Activated CD4-positive, alpha-beta memory T cell treated with anti-CD3 and anti-CD28 coated beads for 36 hours (primary cell): ENCODE measurements at regions not wholly inside any gene's neighbourhood (a gene's known extent, or its start where the extent isn't known, plus 50 kb on each side); places are given as distances from the start of the nearest gene placed in this dataset.

ENCODE experiments used
- CTCF ChIA-PET: fragments of 350-600 bp; sonication (Branson Sonifier 250); formaldehyde crosslinking; loops from one replicate; lab custom pipeline; 2021; ENCODE audit warnings: antibody characterized with exemption, inconsistent platforms; lab: Charles Lee
- POLR2A ChIA-PET: fragments of 350-600 bp; sonication (Branson Sonifier 250); formaldehyde crosslinking; loops from one replicate; lab custom pipeline; 2021; ENCODE audit warnings: antibody characterized with exemption; lab: Charles Lee
- DNase-seq: peaks from one replicate; pipeline ENCODE4 v3.0.0-alpha.2; 2020
- H3K27ac Mint-ChIP-seq: one replicate; pipeline ENCODE4 v1.8.0; 2021; ENCODE audit warnings: mixed read lengths
- H3K27me3 Mint-ChIP-seq: one replicate; pipeline ENCODE4 v1.8.0; 2021; ENCODE audit warnings: mixed read lengths
- H3K36me3 Mint-ChIP-seq: one replicate; pipeline ENCODE4 v1.8.0; 2021; ENCODE audit warnings: mixed read lengths
- H3K4me1 Mint-ChIP-seq: one replicate; pipeline ENCODE4 v1.8.0; 2021; ENCODE audit warnings: low read depth, mixed read lengths
- H3K4me3 Mint-ChIP-seq: one replicate; pipeline ENCODE4 v1.8.0; 2021; ENCODE audit warnings: mild to moderate bottlenecking, mixed read lengths
- H3K9me3 Mint-ChIP-seq: one replicate; pipeline ENCODE4 v1.8.0; 2021; ENCODE audit warnings: mixed read lengths
- intact Hi-C: fragments of 100-400 bp; cut with micrococcal nuclease; formaldehyde crosslinking; loops from one replicate; pipeline ENCODE4 v1.15.1; 2023

- intact Hi-C loops, result no loop called here
- no peak overlapping the region for H3K4me3 Mint-ChIP-seq
- no peak for DNase-seq
- CTCF ChIA-PET, result interaction anchor here (1.2 kb wide), 1 partner anchor 467 kb away, joined by 3 read pairs; no protein-coding TSS in a partner anchor
- H3K4me1 Mint-ChIP-seq, result no peaks in the 10 kb centered on the region
- peaks cover 1% of the 10 kb centered on the region for H3K27me3 Mint-ChIP-seq
- POLR2A ChIA-PET, result no interaction called here
- no peaks in the 10 kb centered on the region for H3K9me3 Mint-ChIP-seq
- H3K27ac Mint-ChIP-seq, result no peak overlapping the region
- H3K36me3 Mint-ChIP-seq, result no peaks in the 10 kb centered on the region
Measured at GRCh38 chr5:160905285-160905684, 53.3 kb upstream of the ATP10B start.

- ChIA-PET CTCF (interaction anchor here (1.2 kb wide), 1 partner anchor 466 kb away, joined by 3 read pairs; no protein-coding TSS in a partner anchor), POLR2A (no interaction called here)
- H3K4me3 Mint-ChIP-seq, result no peak overlapping the region
- intact Hi-C loops, result no loop called here
- H3K27ac Mint-ChIP-seq, result no peak overlapping the region
- no peaks in the 10 kb centered on the region for H3K9me3 Mint-ChIP-seq
- H3K27me3 Mint-ChIP-seq, result peaks cover 4% of the 10 kb centered on the region
- no peaks in the 10 kb centered on the region for H3K4me1 Mint-ChIP-seq
- no peak for DNase-seq
- no peaks in the 10 kb centered on the region for H3K36me3 Mint-ChIP-seq
Measured at GRCh38 chr5:160904591-160904990, 52.6 kb upstream of the ATP10B start.

DNA sequence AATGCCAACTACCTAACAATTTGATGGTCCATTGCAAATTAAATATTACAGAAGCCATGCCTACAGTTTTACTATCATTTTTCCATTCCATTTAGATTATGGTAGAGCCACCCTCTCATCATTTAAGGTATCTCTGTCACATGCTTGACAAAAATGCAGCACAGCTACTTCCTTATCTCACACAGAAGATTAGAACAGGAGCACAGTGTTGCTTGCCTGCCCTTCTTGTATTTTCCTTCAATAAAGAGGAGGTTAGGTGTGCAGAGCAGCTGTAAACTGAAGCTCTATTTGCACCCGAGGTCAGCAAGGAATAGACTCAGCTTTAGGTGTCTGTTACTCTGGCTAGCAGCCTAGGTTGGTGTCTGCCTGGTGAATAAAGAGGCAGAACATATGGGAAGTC lies 51.5 kb upstream of the ATP10B start:
- ChIA-PET CTCF (no interaction called here), POLR2A (no interaction called here)
- H3K9me3 Mint-ChIP-seq, result no peaks in the 10 kb centered on the region

GRCh38 chr5:160903076-160903475 lies 51.1 kb upstream of the ATP10B start:
- POLR2A ChIA-PET, result no interaction called here
- H3K9me3 Mint-ChIP-seq, result no peaks in the 10 kb centered on the region
- intact Hi-C loops, result no loop called here

More for the DNA sequence above, 51.5 kb upstream of the ATP10B start:
- intact Hi-C loops, result no loop called here
- H3K36me3 Mint-ChIP-seq, result no peaks in the 10 kb centered on the region
- no peaks in the 10 kb centered on the region for H3K4me1 Mint-ChIP-seq
- no peak overlapping the region for H3K27ac Mint-ChIP-seq
- H3K27me3 Mint-ChIP-seq, result peaks cover 4% of the 10 kb centered on the region
- no peak for DNase-seq
- no peak overlapping the region for H3K4me3 Mint-ChIP-seq

More at GRCh38 chr5:160903076-160903475, 51.1 kb upstream of the ATP10B start:
- Mint-ChIP-seq H3K4me3 (no peak overlapping the region), H3K27ac (no peak overlapping the region), H3K4me1 (no peaks in the 10 kb centered on the region), H3K36me3 (no peaks in the 10 kb centered on the region), H3K27me3 (peaks cover 4% of the 10 kb centered on the region)
- CTCF ChIA-PET, result no interaction called here
- DNase-seq, result no peak
